DOHH2 (cell line): ENCODE measurements at regions not wholly inside any gene's neighbourhood (a gene's known extent, or its start where the extent isn't known, plus 50 kb on each side); places are given as distances from the start of the nearest gene placed in this dataset.

ENCODE experiments used
- H3F3A ChIP-seq: fragments of 200-600 bp; sonication (generic), shearing (Covaris generic); 2 replicates; pipeline ENCODE4 v1.6.0; 2016; ENCODE audit warnings: antibody characterized with exemption, mild to moderate bottlenecking; ENCODE audit not compliant: control insufficient read depth, insufficient read depth
- H3K27ac ChIP-seq: fragments of 200-600 bp; sonication (generic); 2 replicates; pipeline ENCODE4 v1.5.1; 2014; ENCODE audit warnings: low read depth, mild to moderate bottlenecking, low read length, moderate library complexity
- H3K27me3 ChIP-seq: fragments of 200-600 bp; sonication (generic); 2 replicates; pipeline ENCODE4 v1.6.1; 2014; ENCODE audit warnings: mild to moderate bottlenecking, low read length, mixed read lengths; ENCODE audit not compliant: control insufficient read depth
- H3K36me3 ChIP-seq: fragments of 200-600 bp; sonication (generic); 2 replicates; pipeline ENCODE4 v1.6.1; 2014; ENCODE audit warnings: mild to moderate bottlenecking, low read length, moderate library complexity, mixed read lengths; ENCODE audit not compliant: control insufficient read depth
- H3K4me1 ChIP-seq: fragments of 200-600 bp; sonication (generic); 2 replicates; pipeline ENCODE4 v1.6.1; 2014; ENCODE audit warnings: mild to moderate bottlenecking, low read length, mixed read lengths; ENCODE audit not compliant: control insufficient read depth
- H3K4me2 ChIP-seq: fragments of 200-600 bp; sonication (generic); 2 replicates; pipeline ENCODE4 v1.6.0; 2014; ENCODE audit warnings: mild to moderate bottlenecking, low read length, moderate library complexity
- H3K4me3 ChIP-seq: fragments of 200-600 bp; sonication (generic); 2 replicates; pipeline ENCODE4 v1.5.1; 2014; ENCODE audit warnings: mild to moderate bottlenecking, low read length, mixed read lengths
- H3K79me2 ChIP-seq: fragments of 200-600 bp; sonication (generic); 2 replicates; pipeline ENCODE4 v1.6.1; 2014; ENCODE audit warnings: mild to moderate bottlenecking, low read length, mixed read lengths; ENCODE audit not compliant: control insufficient read depth
- H3K9me2 ChIP-seq: fragments of 200-600 bp; sonication (generic); replicated peaks from 2 replicates; pipeline ENCODE4 v1.6.1; 2014; ENCODE audit warnings: mild to moderate bottlenecking, low read length, mixed read lengths; ENCODE audit not compliant: control insufficient read depth
- H3K9me3 ChIP-seq: fragments of 200-600 bp; sonication (generic); 2 replicates; pipeline ENCODE4 v1.6.1; 2014; ENCODE audit warnings: antibody characterized with exemption, low read length, mixed read lengths; ENCODE audit not compliant: control insufficient read depth, insufficient read depth
- H4K20me1 ChIP-seq: fragments of 200-600 bp; sonication (generic); 2 replicates; pipeline ENCODE4 v1.6.0; 2014; ENCODE audit warnings: low read depth, mild to moderate bottlenecking, antibody characterized with exemption, low read length, moderate library complexity; ENCODE audit not compliant: control insufficient read depth, insufficient read depth
- EZH2phosphoT487 ChIP-seq: fragments of 200-600 bp; sonication (generic); IDR thresholded peaks from 2 replicates; pipeline ENCODE4 v1.6.1; 2017; ENCODE audit warnings: borderline replicate concordance, mild to moderate bottlenecking, antibody characterized with exemption, low read length, moderate library complexity, mixed read lengths
- TF ChIP-seq, protein P1 (sequence below): fragments of 200-600 bp; sonication (generic); IDR thresholded peaks from one replicate; pipeline ENCODE4 v1.5.1; 2014; ENCODE audit warnings: antibody characterized with exemption, mild to moderate bottlenecking, low read depth, low read length; ENCODE audit not compliant: poor library complexity, severe bottlenecking

DNA sequence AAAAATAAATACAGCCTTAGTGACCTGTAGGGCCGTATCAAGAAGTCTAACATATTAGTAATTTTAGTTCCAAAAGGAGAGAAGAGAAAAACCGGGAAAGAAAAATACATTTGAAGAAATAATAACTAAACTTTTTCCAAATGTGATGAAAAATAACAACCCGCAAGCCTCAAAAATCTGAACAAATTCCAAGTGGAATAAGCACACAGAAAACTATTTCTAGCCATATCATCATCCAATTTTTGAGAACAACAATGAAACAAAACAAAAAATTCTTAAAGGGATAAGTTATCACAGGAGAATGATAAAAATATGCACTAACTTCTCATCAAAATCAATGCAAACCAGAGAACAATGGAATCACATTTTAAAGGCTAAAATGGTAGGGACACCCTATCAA lies 198.1 kb upstream of the PLXNC1 start:
- no peaks in the 10 kb centered on the region for H3F3A ChIP-seq
- no peaks in the 10 kb centered on the region for H3K36me3 ChIP-seq
- H3K4me2 ChIP-seq, result no peak overlapping the region
- no peaks in the 10 kb centered on the region for H4K20me1 ChIP-seq
- H3K9me3 ChIP-seq, result no peaks in the 10 kb centered on the region
- H3K4me3 ChIP-seq, result no peak overlapping the region
- H3K4me1 ChIP-seq, result no peaks in the 10 kb centered on the region
- H3K27me3 ChIP-seq, result no peaks in the 10 kb centered on the region
- no peaks in the 10 kb centered on the region for H3K79me2 ChIP-seq
- H3K9me2 ChIP-seq, result no peaks in the 10 kb centered on the region
- TF ChIP-seq, protein P1, sequence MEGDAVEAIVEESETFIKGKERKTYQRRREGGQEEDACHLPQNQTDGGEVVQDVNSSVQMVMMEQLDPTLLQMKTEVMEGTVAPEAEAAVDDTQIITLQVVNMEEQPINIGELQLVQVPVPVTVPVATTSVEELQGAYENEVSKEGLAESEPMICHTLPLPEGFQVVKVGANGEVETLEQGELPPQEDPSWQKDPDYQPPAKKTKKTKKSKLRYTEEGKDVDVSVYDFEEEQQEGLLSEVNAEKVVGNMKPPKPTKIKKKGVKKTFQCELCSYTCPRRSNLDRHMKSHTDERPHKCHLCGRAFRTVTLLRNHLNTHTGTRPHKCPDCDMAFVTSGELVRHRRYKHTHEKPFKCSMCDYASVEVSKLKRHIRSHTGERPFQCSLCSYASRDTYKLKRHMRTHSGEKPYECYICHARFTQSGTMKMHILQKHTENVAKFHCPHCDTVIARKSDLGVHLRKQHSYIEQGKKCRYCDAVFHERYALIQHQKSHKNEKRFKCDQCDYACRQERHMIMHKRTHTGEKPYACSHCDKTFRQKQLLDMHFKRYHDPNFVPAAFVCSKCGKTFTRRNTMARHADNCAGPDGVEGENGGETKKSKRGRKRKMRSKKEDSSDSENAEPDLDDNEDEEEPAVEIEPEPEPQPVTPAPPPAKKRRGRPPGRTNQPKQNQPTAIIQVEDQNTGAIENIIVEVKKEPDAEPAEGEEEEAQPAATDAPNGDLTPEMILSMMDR, result no peak
- no peak for TF ChIP-seq EZH2phosphoT487
- no peak overlapping the region for H3K27ac ChIP-seq

DNA sequence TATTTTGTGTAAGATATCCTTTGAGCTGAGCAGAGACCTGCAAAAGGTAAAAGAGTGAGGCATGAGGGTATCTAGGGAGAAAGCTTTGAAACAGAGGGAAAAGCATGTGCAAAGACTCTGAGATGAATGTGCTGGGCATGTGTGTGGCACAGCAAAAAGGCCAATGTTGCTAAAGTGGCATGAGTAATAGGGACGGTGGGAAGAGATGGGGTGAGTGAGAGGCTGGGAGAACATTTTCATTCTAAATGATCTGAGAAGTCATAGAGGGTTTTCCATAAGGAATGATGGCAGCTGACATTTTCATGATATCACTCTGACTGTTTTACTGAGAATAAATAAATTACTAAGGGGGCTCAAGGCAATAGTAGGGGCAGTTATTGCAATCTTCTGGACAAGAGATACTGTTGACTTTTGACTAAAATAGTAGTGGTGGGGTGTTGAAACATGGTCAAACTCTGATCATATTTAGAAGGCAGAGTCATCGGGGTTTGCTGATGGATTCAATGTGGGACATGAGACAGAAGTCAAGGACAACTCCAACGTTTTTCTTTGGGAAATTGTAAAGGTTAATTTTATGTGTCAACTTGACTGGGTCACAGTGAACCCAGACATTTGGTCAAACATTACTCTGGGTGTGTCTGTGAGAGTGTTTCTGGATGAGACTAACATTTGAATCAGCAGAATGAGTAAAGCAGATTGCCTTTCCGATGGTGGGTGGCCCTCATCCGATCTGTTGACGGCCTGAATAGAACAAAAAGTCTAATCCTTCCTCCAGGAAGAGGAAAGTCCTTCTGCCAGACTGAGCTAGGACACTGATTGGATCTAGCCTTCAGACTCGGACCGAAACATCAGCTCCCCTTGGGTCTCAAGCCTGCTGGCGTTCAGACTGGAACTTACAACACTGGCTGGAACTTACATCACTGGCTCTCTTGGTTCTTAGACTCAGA lies 193.9 kb upstream of the PLXNC1 start:
- no peak overlapping the region for H3K4me3 ChIP-seq
- no peaks in the 10 kb centered on the region for H3K9me3 ChIP-seq
- no peak overlapping the region for H3K4me2 ChIP-seq
- H4K20me1 ChIP-seq, result no peaks in the 10 kb centered on the region
- no peaks in the 10 kb centered on the region for H3K4me1 ChIP-seq
- no peak overlapping the region for H3K27ac ChIP-seq
- H3K36me3 ChIP-seq, result no peaks in the 10 kb centered on the region
- no peaks in the 10 kb centered on the region for H3K9me2 ChIP-seq
- no peak for TF ChIP-seq EZH2phosphoT487
- TF ChIP-seq, protein P1, result no peak
- H3F3A ChIP-seq, result no peaks in the 10 kb centered on the region
- H3K79me2 ChIP-seq, result no peaks in the 10 kb centered on the region
- no peaks in the 10 kb centered on the region for H3K27me3 ChIP-seq

DNA sequence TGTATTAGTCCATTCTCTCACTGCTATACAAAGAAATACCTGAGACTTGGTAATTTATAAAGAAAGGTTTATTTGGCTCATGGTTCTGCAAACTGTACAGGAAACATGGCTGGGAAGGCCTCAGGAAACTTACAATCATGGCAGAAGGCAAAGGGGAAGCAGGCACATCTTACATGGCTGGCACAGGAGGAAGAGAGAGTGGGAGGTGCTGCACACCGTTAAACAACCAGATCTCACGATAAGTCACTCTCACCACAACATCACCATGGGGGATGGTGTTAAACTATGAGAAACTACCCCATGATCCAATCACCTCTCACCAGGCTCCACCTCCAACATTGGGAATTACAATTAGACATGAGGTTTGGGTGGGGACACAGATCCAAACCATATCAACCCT lies 191.8 kb upstream of the PLXNC1 start:
- Histone ChIP-seq H3K9me2 (no peaks in the 10 kb centered on the region), H3K79me2 (no peaks in the 10 kb centered on the region)

More for the DNA sequence above, 191.8 kb upstream of the PLXNC1 start:
- Histone ChIP-seq H3F3A (no peaks in the 10 kb centered on the region), H3K4me2 (no peak overlapping the region), H3K4me1 (no peaks in the 10 kb centered on the region), H3K36me3 (no peaks in the 10 kb centered on the region), H3K9me3 (no peaks in the 10 kb centered on the region), H4K20me1 (no peaks in the 10 kb centered on the region), H3K4me3 (no peak overlapping the region), H3K27ac (no peak overlapping the region), H3K27me3 (no peaks in the 10 kb centered on the region)
- no peak for TF ChIP-seq EZH2phosphoT487
- TF ChIP-seq, protein P1, result no peak
